Trophoblast cell (in vitro differentiated cells and primary cell): ENCODE measurements at regions not wholly inside any gene's neighbourhood (a gene's known extent, or its start where the extent isn't known, plus 50 kb on each side); places are given as distances from the start of the nearest gene placed in this dataset.

ENCODE experiments used
- DNase-seq, 2 donors: peaks; one replicate each; pipeline ENCODE4 v3.0.0-alpha.2; 2016
- H2AFZ ChIP-seq: 2 replicates; pipeline ENCODE4 v1.6.1; 2013; ENCODE audit warnings: low read length, moderate library complexity, mild to moderate bottlenecking; ENCODE audit not compliant: insufficient read depth, poor library complexity
- H2AK5ac ChIP-seq: 2 replicates; pipeline ENCODE4 v1.6.1; 2013; ENCODE audit warnings: mild to moderate bottlenecking, low read length
- H2BK120ac ChIP-seq: 2 replicates; pipeline ENCODE4 v1.6.1; 2013; ENCODE audit warnings: low read length, mild to moderate bottlenecking, moderate library complexity; ENCODE audit not compliant: insufficient read depth, poor library complexity
- H2BK12ac ChIP-seq: 2 replicates; pipeline ENCODE4 v1.6.1; 2013; ENCODE audit warnings: mild to moderate bottlenecking, low read length, moderate library complexity
- H2BK5ac ChIP-seq: 2 replicates; pipeline ENCODE4 v1.6.1; 2013; ENCODE audit warnings: low read length, low read depth, moderate library complexity, mild to moderate bottlenecking; ENCODE audit not compliant: poor library complexity
- H3K14ac ChIP-seq: 2 replicates; pipeline ENCODE4 v1.6.1; 2013; ENCODE audit warnings: mild to moderate bottlenecking, low read length
- H3K18ac ChIP-seq: 2 replicates; pipeline ENCODE4 v1.6.1; 2013; ENCODE audit warnings: mild to moderate bottlenecking, low read length
- H3K23ac ChIP-seq: 2 replicates; pipeline ENCODE4 v1.6.1; 2013; ENCODE audit warnings: low read length
- H3K27ac ChIP-seq: 2 replicates; pipeline ENCODE4 v1.5.1; 2013; ENCODE audit warnings: low read depth, mild to moderate bottlenecking, inconsistent platforms, low read length, moderate library complexity
- H3K27me3 ChIP-seq: 2 replicates; pipeline ENCODE4 v1.6.1; 2013; ENCODE audit warnings: inconsistent platforms, mild to moderate bottlenecking, low read length, moderate library complexity; ENCODE audit not compliant: insufficient read depth
- H3K36me3 ChIP-seq, 2 experiments: 1 replicate in 1 of 2; 2 replicates in 1 of 2; pipeline ENCODE4 v1.6.1; 2013; ENCODE audit warnings: low read length in 2 of 2, mild to moderate bottlenecking in 2 of 2, moderate library complexity in 1 of 2; ENCODE audit not compliant: insufficient read depth in 2 of 2, control insufficient read depth in 1 of 2
- H3K4ac ChIP-seq: 2 replicates; pipeline ENCODE4 v1.6.1; 2013; ENCODE audit warnings: low read depth, mild to moderate bottlenecking, low read length, moderate library complexity
- H3K4me1 ChIP-seq, 2 experiments: 1 replicate in 1 of 2; 2 replicates in 1 of 2; pipeline ENCODE4 v1.6.1; 2013; ENCODE audit warnings: low read length in 2 of 2, mild to moderate bottlenecking in 2 of 2, moderate library complexity in 1 of 2; ENCODE audit not compliant: insufficient read depth in 2 of 2, control insufficient read depth in 1 of 2
- H3K4me2 ChIP-seq: 2 replicates; pipeline ENCODE4 v1.6.1; 2013; ENCODE audit warnings: inconsistent platforms, mild to moderate bottlenecking, low read length, moderate library complexity
- H3K4me3 ChIP-seq: 2 replicates; pipeline ENCODE4 v1.5.1; 2013; ENCODE audit warnings: mild to moderate bottlenecking, low read depth, low read length, inconsistent platforms
- H3K79me1 ChIP-seq: one replicate; pipeline ENCODE4 v1.6.1; 2013; ENCODE audit warnings: low read length
- H3K79me2 ChIP-seq: 2 replicates; pipeline ENCODE4 v1.6.1; 2013; ENCODE audit warnings: low read length, mild to moderate bottlenecking; ENCODE audit not compliant: control insufficient read depth, insufficient read depth, poor library complexity
- H3K9ac ChIP-seq: 2 replicates; pipeline ENCODE4 v1.6.1; 2013; ENCODE audit warnings: mild to moderate bottlenecking, low read length
- H3K9me3 ChIP-seq: 2 replicates; pipeline ENCODE4 v1.6.1; 2013; ENCODE audit warnings: low read depth, mild to moderate bottlenecking, control low read depth, inconsistent platforms, low read length; ENCODE audit not compliant: insufficient read depth
- H4K12ac ChIP-seq: 2 replicates; pipeline ENCODE4 v1.6.1; 2013; ENCODE audit warnings: low read depth, mild to moderate bottlenecking, low read length, moderate library complexity
- H4K8ac ChIP-seq: 2 replicates; pipeline ENCODE4 v1.6.1; 2013; ENCODE audit warnings: low read depth, mild to moderate bottlenecking, low read length, moderate library complexity
- H4K91ac ChIP-seq: one replicate; pipeline ENCODE4 v1.6.1; 2013; ENCODE audit warnings: low read depth, mild to moderate bottlenecking, low read length, moderate library complexity
- WGBS: extraction: QIAGEN DNeasy Blood & Tissue Kit; methylation state at CpG from one replicate; pipeline ENCODE4 v1.1.7; 2013; ENCODE audit warnings: missing lambda C conversion rate; ENCODE audit not compliant: insufficient read length, insufficient coverage; ENCODE audit errors: extremely low coverage; 5-methylcytosine and 5-hydroxymethylcytosine counted together

- Histone ChIP-seq H3K79me2 (no peaks in the 10 kb centered on the region), H4K91ac (no peak overlapping the region), H3K4me1 (peaks cover 0 to 4% of the 10 kb centered on the region in 2 experiments), H3K9ac (no peak overlapping the region), H3K18ac (no peak overlapping the region), H3K27me3 (no peaks in the 10 kb centered on the region), H3K23ac (no peak overlapping the region), H3K79me1 (no peaks in the 10 kb centered on the region), H3K9me3 (no peaks in the 10 kb centered on the region), H2AK5ac (no peak overlapping the region), H3K27ac (no peak overlapping the region), H3K4me3 (no peak overlapping the region), H3K36me3 (no peaks in the 10 kb centered on the region), H4K12ac (no peak overlapping the region), H3K4me2 (no peak overlapping the region), H2AFZ (no peak overlapping the region), H2BK5ac (no peak overlapping the region), H2BK120ac (no peak overlapping the region), H4K8ac (no peak overlapping the region), H3K4ac (no peak overlapping the region), H3K14ac (no peak overlapping the region), H2BK12ac (no peak overlapping the region)
- no peak for DNase-seq
- WGBS: no CpG with 5 or more reads among the region's 3 CpGs
Measured at GRCh38 chr9:78778318-78778717, 481.4 kb downstream of the PSAT1 start.

DNA sequence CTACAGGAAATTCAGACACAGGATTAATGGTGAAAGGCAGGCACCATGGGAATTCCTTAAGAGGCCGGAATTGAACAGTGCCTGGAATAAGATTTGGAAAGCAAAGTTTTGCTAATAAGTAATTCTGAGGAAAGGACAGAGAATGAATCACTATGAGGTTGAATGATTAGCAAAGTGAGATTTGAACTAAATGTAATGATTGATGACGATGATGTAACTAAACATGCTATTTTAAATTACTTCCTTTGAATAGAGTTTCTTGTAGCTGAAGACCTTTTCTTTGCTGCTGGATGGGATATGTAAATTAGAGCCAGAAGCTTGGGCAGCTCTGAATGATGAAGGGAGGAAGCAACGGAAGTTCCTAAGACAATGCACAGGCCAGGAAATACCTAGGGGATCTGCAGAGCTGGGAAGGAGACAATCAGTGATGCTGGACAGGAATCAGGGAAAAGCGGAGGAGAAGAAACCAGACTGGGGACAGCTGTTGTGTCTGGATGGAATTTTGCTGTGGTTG, 482.0 kb downstream of the PSAT1 start:
- H3K18ac ChIP-seq: no peak overlapping the region
- no peak overlapping the region for H2AFZ ChIP-seq
- H2BK120ac ChIP-seq: no peak overlapping the region
- H3K36me3 ChIP-seq: no peaks in the 10 kb centered on the region
- DNase-seq: no peak
- no peak overlapping the region for H3K27ac ChIP-seq
- H3K4me3 ChIP-seq: no peak overlapping the region
- H3K9me3 ChIP-seq: no peaks in the 10 kb centered on the region
- WGBS: no CpG with 5 or more reads among the region's 4 CpGs
- no peak overlapping the region for H4K8ac ChIP-seq
- H3K4ac ChIP-seq: no peak overlapping the region
- H4K12ac ChIP-seq: no peak overlapping the region
- H2BK12ac ChIP-seq: no peak overlapping the region
- H3K9ac ChIP-seq: no peak overlapping the region
- no peak overlapping the region for H3K23ac ChIP-seq
- H3K79me1 ChIP-seq: no peaks in the 10 kb centered on the region
- H4K91ac ChIP-seq: no peak overlapping the region
- peaks cover 0 to 4% of the 10 kb centered on the region in 2 experiments for H3K4me1 ChIP-seq
- H3K14ac ChIP-seq: no peak overlapping the region
- H2BK5ac ChIP-seq: no peak overlapping the region
- no peaks in the 10 kb centered on the region for H3K27me3 ChIP-seq
- H3K79me2 ChIP-seq: no peaks in the 10 kb centered on the region
- no peak overlapping the region for H2AK5ac ChIP-seq
- H3K4me2 ChIP-seq: no peak overlapping the region

GRCh38 chr9:78781681-78782080, 484.8 kb downstream of the PSAT1 start:
- Histone ChIP-seq H3K18ac (no peak overlapping the region), H4K8ac (no peak overlapping the region), H3K36me3 (no peaks in the 10 kb centered on the region), H3K27ac (no peak overlapping the region), H2BK12ac (no peak overlapping the region), H2AFZ (no peak overlapping the region), H4K12ac (no peak overlapping the region), H2AK5ac (no peak overlapping the region), H4K91ac (no peak overlapping the region), H3K27me3 (no peaks in the 10 kb centered on the region), H3K4me1 (peaks cover 0 to 1% of the 10 kb centered on the region in 2 experiments), H3K4me2 (no peak overlapping the region), H3K23ac (no peak overlapping the region), H3K9me3 (no peaks in the 10 kb centered on the region), H3K4ac (no peak overlapping the region), H2BK5ac (no peak overlapping the region), H3K4me3 (no peak overlapping the region), H2BK120ac (no peak overlapping the region), H3K79me2 (no peaks in the 10 kb centered on the region), H3K14ac (no peak overlapping the region), H3K79me1 (no peaks in the 10 kb centered on the region), H3K9ac (no peak overlapping the region)
- no peak for DNase-seq
- no CpG with 5 or more reads among the region's 4 CpGs for WGBS

- H3K27me3 ChIP-seq: no peaks in the 10 kb centered on the region
- H4K12ac ChIP-seq: no peak overlapping the region
- no peak overlapping the region for H2BK5ac ChIP-seq
- no peak overlapping the region for H3K18ac ChIP-seq
- no peak overlapping the region for H3K4ac ChIP-seq
- H2AFZ ChIP-seq: no peak overlapping the region
- no CpG with 5 or more reads among the region's 3 CpGs for WGBS
- H3K23ac ChIP-seq: no peak overlapping the region
- no peak for DNase-seq
- no peaks in the 10 kb centered on the region for H3K36me3 ChIP-seq
- no peak overlapping the region for H3K9ac ChIP-seq
- no peaks in the 10 kb centered on the region for H3K79me2 ChIP-seq
- no peak overlapping the region for H2BK120ac ChIP-seq
- H4K8ac ChIP-seq: no peak overlapping the region
- H3K4me2 ChIP-seq: no peak overlapping the region
- H3K27ac ChIP-seq: no peak overlapping the region
- no peak overlapping the region for H2AK5ac ChIP-seq
- H3K4me3 ChIP-seq: no peak overlapping the region
- H4K91ac ChIP-seq: no peak overlapping the region
- peaks cover 0 to 1% of the 10 kb centered on the region in 2 experiments for H3K4me1 ChIP-seq
- H2BK12ac ChIP-seq: no peak overlapping the region
- no peak overlapping the region for H3K14ac ChIP-seq
- H3K9me3 ChIP-seq: no peaks in the 10 kb centered on the region
- no peaks in the 10 kb centered on the region for H3K79me1 ChIP-seq
Measured at GRCh38 chr9:78782234-78782633, 485.3 kb downstream of the PSAT1 start.
